Inflammatory macrophage (primary cell): ENCODE measurements at regions not wholly inside any gene's neighbourhood (a gene's known extent, or its start where the extent isn't known, plus 50 kb on each side); places are given as distances from the start of the nearest gene placed in this dataset.
A peak's percentile ranks its signal among the peaks of the same experiment; 100 is the strongest.

Experiments used
- DNase-seq, 2 donors: peaks; one replicate each; pipeline ENCODE4 v3.0.0-alpha.2; 2020 to 2022

- no peak for DNase-seq
These were observed 328.9 kb downstream of the DEPDC1B start for GRCh38 chr5:60371065-60371464.

DNA sequence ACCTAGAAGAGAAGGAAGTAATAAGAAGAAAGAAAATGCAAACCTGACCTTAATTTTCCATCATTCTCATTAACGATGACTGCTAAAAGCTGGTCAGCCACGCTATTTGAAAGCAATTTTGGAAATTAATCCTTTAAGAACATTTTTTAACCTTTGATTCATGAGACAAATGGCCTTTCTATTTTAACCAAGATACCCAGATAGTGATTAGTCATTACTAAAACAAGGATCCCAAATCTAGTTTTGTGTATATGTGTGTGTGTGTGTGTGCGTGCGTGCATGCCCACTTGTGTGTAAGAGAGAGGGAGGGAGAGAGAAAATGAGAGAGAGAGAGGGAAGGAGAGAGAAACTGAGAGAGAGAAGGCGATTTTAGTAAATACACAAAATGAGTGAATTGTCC, 329.5 kb downstream of the DEPDC1B start:
- DNase-seq: no peak

DNA sequence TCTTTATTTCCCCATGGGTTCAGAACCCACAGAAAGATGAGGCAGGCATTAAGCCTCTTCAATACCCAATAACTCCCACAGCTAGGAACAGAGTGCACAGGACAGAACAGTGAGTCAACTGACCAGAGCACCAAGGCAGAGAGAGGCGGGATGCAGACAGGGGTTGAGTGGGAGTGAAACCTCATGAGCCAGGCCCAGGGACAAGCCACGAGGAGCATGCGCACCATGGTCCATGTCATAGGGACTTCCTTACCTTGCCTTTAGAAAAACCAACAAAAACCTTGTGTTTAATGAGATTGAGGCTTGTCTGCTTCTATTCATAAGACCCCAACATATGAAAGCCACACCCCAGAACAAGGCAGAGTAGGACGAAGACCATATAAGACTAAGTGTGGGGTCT, 330.6 kb downstream of the DEPDC1B start:
- no peak for DNase-seq

DNA sequence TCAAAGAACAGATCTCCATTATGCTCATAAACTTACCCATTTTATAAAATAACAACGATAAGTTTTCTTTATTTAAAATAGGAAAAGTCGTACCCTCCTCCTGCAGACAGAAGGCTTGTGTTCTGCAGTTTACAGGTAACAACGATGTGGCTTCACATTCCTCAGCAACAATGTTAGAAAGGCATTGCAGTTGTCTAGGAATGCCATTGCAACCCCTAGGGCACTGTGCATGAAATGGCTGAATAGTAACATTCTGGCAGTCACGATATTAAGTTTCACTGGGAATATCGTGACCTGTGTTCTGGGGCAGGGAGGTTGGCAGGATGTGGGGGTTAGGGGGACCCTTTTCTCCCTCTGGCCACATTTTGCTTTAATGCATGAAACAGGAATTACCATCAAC, 331.9 kb downstream of the DEPDC1B start:
- DNase-seq: no peak

DNA sequence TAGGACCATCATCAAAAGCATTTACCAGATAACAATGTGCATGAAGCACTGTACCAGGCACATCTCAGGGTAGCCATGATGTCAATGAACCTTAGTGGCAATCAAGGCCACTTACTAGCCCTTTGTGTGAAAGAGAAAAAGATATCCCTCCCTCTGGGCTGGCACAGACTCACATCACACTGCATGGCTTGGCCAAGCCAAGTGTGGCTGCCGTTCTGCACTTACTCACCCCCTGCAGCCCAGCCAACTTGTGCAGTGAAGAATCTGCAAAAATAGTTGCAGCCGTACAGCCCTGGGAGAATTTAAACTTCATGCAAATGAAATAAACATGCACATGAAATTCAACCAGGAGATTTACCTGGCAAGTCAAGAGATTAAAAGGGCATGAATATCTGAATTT, 333.5 kb downstream of the DEPDC1B start:
- no peak for DNase-seq

DNA sequence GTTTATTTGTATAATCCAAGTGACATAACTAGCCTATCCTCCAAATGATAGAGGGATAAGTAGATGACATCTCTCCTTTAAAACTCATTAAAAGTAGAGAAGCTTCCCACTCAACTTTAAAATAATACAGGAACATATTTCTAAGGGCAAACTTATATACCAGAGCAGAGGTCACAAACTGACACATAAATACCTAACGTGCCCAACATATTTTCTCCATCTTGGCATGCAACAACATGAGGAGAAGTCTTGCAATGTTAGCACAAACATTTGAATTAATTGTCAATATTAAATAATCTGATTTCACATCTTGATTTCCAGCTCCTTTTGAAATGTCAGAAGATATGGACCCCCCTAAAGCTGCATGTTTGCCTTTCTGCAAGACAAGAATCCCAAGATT, 335.0 kb downstream of the DEPDC1B start:
- DNase-seq: no peak

DNA sequence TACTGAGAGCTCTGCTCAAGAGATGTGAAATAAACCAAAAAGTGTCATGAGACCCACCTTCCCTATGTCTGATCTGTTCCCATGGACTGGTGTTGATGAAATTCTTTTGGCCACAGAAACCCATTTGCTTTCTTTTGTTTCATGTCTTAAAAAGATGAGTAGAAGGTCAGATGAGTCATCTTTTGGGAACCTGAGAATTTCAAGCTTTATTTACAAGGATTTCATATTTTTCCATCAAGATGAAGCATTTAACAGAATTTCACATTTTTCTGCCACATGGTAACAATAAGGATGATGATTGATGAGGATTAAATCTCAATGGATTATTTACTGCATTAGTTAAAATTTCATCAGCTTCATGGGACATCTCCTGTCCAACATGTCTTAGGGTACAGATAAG, 337.8 kb downstream of the DEPDC1B start:
- no peak for DNase-seq

DNA sequence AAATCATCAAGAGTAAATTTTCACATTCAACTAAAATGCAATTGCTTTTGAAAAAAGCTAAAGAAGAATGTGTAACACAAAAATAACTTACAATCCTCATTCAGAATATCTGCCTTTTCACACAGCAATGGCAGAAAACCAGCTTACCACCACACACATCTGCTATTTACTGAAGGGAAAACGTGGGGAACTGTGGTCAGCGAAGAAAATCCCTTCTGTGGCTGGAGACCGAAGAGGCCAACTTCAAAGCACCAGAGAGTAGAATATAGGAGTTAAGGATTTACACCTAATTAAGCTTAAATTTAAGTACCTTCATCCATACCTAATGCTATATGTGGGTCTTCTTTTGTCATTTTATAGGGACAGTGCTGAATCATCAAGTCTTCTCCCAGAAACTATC, 339.6 kb downstream of the DEPDC1B start:
- no peak for DNase-seq

GRCh38 chr5:60357302-60357701, 342.7 kb downstream of the DEPDC1B start:
- no peak for DNase-seq

DNA sequence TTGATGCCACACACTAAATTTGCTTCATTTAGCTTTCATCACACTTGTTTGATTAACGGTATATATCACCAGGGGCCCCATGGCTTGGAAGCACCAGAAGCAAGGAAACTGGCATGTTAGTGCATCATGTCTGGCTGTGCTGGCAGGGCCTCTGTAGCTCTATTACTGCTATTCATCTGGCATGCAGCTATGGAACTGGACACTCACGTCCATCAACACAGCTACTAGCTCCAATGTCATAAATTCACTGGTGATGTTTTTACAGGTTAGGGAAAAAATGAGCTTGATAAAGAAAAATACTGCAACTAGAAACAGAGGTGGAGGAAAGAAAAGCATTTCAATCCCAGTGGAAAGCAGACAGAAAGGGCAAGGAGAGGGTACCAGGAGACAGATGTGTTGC, 343.2 kb downstream of the DEPDC1B start:
- no peak for DNase-seq

DNA sequence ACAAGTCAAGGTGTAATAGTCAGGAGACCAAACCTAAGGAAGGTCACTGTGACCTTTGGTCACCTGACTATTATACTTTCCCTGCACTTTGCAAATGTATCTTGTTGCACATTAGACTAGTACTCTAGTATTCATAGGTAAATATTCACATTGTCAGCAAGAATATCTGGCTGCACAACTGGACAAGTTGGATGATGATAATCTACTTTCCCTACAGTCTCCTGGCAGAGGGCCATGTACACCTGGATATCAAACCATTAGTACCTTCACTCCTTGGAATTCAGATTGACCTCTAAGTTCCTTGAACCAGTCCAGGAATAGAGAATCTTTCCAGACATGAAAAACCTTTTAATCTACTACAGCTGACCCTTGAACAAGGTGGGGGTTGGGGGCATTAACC, 344.8 kb downstream of the DEPDC1B start:
- no peak for DNase-seq

DNA sequence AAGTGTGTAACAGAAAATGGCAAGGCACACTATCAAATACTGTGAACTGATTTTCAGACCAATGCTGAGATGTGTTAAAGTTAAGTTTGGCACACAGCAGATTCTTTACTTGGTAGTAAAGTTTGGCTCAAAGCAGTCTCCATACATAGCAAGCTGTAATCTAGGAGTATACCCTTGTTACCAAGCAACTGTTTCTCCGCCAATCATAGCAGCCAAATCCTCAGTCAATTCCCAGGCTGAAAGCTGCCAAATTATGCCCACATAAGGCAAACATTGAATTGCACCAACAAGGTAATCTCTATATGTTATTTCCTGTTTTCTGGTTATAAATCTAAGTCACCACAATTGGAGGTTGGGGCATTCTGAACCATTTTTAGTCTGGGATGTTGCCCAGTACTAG, 345.7 kb downstream of the DEPDC1B start:
- no peak for DNase-seq

DNA sequence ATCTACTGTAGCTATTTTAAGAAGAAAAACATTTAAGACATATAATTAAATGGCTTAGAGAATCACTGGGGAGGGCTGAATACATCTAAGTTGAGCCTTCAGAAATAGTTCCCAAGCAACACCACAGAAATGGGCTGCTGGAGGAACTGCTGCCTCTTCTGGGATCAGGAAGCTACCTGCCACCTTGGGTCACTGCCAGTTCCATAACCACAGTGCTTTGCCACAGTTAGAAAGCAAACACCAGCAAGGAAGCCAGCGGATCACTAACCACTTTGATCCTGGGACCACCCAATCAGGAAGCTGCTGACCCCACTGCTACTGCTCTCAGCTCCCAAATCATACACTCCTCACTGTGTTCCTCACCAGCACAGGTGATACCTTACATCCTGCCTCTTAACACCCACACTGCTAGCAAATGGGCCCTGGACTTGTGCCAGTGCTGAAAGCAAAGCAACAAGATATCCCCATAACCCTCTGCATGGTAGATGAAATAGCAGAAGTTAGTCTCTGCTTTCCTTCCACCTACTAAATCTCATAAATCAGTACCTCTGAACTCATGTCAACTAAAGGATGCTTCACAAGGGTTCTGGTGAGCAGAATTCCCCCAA, 346.9 kb downstream of the DEPDC1B start:
- DNase-seq: no peak

DNA sequence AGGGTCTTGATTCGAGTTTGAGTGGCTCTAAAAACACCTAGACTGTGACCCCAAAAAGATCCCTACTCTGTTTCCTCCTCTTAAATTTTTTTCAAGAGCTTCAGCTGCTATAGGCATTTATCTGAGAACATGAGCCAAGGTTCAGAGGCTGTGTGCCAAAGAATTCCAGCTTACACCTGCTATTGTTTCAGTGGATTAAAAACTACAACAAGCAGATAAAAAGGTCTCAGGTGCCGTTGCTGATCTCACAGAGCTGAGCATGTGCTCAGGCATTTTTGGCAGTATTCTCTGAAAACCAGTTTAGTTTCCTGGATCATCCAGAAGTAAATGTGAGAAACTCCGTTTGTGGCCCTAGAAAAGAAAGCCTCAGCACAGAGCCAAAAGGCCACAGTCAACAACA, 349.2 kb downstream of the DEPDC1B start:
- no peak for DNase-seq

- no peak for DNase-seq
These were observed 350.0 kb downstream of the DEPDC1B start for GRCh38 chr5:60349891-60350415.

DNA sequence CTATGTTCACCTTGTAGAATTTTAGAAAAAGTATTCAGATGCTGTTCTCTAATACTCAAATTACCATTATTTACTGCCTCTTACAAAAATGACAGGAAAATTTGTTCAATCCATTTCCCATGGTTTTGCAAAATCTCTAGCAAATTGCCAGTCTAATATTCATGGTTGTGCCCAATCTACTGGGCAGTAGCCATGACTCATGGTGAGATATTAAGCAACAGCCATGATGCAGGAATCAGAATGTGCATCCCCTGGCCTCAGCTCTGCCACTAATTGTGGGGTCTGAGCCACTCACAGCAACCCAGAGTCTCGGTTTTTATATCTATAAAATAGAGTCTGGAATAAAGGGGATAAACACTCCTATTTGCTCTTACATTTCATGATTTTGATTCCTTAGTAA, 353.6 kb downstream of the DEPDC1B start:
- DNase-seq: no peak

- DNase-seq: no peak
These were observed 356.9 kb downstream of the DEPDC1B start for GRCh38 chr5:60343102-60343501.

GRCh38 chr5:60340965-60341471, 358.9 kb downstream of the DEPDC1B start:
- no peak for DNase-seq

GRCh38 chr5:60340326-60340725, 359.6 kb downstream of the DEPDC1B start:
- no peak for DNase-seq

GRCh38 chr5:60339691-60340201, 360.2 kb downstream of the DEPDC1B start:
- DNase-seq: no peak

GRCh38 chr5:60338846-60339245, 361.1 kb downstream of the DEPDC1B start:
- no peak for DNase-seq

DNA sequence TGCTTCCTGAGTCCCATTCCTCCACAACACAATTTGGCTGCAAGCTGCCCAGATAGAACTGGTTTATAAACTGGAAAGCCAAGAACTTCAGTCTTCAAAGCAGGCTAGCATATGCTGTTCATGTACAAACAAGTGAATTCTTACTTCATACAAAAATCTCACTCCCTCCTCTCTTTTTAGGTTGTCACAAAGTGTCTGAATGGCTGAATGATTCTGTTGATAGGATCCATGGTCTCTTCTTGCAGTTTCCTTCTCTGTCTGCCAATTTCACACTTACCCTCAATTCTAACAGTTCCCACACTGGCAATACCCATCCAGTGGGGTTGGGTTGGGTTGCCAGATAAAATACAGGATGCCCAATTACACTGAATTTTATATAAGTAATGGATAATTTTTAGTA, 363.5 kb downstream of the DEPDC1B start:
- no peak for DNase-seq

DNA sequence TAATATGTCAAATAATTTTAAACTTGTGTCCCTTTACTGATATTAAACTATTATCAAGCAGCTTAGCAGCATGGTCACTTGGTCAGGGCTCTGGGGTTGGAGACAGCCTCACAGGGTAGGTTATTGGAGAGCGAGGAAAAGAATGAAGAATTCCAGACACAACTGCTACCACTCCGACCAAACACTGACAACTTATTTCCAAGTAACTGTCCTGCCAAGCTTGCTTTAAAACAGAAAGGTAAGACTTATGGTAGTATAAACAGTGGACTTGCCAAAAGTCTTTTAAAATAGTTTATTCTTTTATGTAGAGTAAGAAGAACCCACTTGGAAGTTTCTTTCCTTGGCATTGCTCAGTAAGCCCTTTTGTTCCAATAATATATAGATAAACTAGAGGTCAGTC, 364.1 kb downstream of the DEPDC1B start:
- DNase-seq: no peak

- DNase-seq: peak in 1 of 2 donors; percentile 24
These were observed 365.7 kb downstream of the DEPDC1B start for GRCh38 chr5:60334281-60334713.
